Effector memory CD8-positive, alpha-beta T cell (primary cell): ENCODE measurements at regions not wholly inside any gene's neighbourhood (a gene's known extent, or its start where the extent isn't known, plus 50 kb on each side); places are given as distances from the start of the nearest gene placed in this dataset.

Source experiments
- ATAC-seq: fragments of 150-1000 bp; cut with Tn5 transposase; replicated peaks from 2 replicates; pipeline ENCODE4 v1.10.0; 2021; ENCODE audit warnings: mild to moderate bottlenecking, moderate library complexity
- DNase-seq, 3 experiments: peaks; one replicate each; pipeline ENCODE4 v3.0.0; 2021
- H3K27ac Mint-ChIP-seq, 2 donors: one replicate each; pipeline ENCODE4 v1.8.0; 2022; ENCODE audit warnings: mild to moderate bottlenecking in 2 of 2, mixed read lengths in 2 of 2, moderate library complexity in 2 of 2
- H3K27me3 Mint-ChIP-seq, 2 donors: one replicate each; pipeline ENCODE4 v1.8.0; 2022; ENCODE audit warnings: mixed read lengths in 2 of 2
- H3K36me3 Mint-ChIP-seq: one replicate; pipeline ENCODE4 v1.8.0; 2022; ENCODE audit warnings: mild to moderate bottlenecking, moderate library complexity, mixed read lengths; ENCODE audit not compliant: insufficient read depth
- H3K4me1 Mint-ChIP-seq, 2 donors: one replicate each; pipeline ENCODE4 v1.8.0; 2022; ENCODE audit warnings: low read depth in 2 of 2, mixed read lengths in 2 of 2
- H3K4me3 Mint-ChIP-seq, 2 donors: one replicate each; pipeline ENCODE4 v1.8.0; 2022; ENCODE audit warnings: mild to moderate bottlenecking in 2 of 2, mixed read lengths in 2 of 2, moderate library complexity in 2 of 2
- H3K9me3 Mint-ChIP-seq, 2 donors: one replicate each; pipeline ENCODE4 v1.8.0; 2022; ENCODE audit warnings: mixed read lengths in 2 of 2

DNA sequence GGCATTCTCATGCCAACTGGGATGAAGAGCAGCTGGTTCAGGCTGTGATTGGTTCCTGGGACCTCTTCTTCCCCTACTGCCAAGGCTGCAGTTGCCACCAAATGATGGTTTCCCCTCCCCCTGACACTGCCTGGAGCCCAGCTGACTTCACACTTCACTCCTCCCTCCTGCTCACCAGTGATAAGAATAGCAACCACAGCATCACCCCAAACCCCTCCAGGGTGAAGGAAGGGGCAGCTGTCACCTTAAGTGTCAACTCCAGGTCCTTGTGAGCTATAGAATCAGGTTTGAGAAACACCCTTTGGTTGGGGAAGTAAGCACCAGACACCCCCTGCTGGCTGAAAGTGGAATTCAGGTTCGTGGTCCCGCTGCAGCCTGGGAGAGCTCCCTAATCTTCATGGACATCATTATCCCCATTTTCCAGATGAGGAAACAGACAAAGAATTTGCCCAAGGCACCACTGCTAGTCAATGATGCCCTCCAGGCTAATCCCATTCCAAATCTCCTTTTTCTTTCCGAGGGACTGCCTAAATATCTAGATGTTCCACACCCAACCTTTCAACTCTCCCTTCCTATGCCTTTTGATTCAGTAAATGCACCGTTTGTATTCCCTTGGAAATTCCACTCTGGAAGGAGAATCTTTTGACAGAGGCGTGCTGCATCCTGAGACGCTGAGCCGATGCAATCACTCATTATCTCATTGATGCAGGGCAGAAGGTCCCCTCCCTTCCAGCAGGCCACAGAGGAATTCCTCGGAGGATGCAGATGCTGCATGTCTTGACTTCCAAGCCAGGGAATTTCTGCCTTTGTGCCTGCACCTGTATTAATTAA lies 50.6 kb upstream of the UQCRFS1 start:
- peak overlapping the region; percentile 20 to 69 for H3K27ac Mint-ChIP-seq
- H3K4me1 Mint-ChIP-seq: peaks cover 12 to 16% of the 10 kb centered on the region in 2 donors
- ATAC-seq (peak; percentile 98), DNase-seq (peak; percentile 60 to 73 (median 62))
- peaks cover 6% of the 10 kb centered on the region for H3K36me3 Mint-ChIP-seq
- H3K27me3 Mint-ChIP-seq: peaks cover 11 to 41% of the 10 kb centered on the region in 2 donors
- peak overlapping the region; percentile 43 to 59 for H3K4me3 Mint-ChIP-seq
- no peaks in the 10 kb centered on the region for H3K9me3 Mint-ChIP-seq

- peaks cover 20 to 55% of the 10 kb centered on the region in 2 donors for H3K27me3 Mint-ChIP-seq
- no peaks in the 10 kb centered on the region for H3K9me3 Mint-ChIP-seq
- peaks cover 12 to 14% of the 10 kb centered on the region in 2 donors for H3K4me1 Mint-ChIP-seq
- H3K4me3 Mint-ChIP-seq: no peak overlapping the region
- no peak overlapping the region for H3K27ac Mint-ChIP-seq
- H3K36me3 Mint-ChIP-seq: peaks cover 6% of the 10 kb centered on the region
- no peak for DNase-seq
- ATAC-seq: no peak
These were observed 51.9 kb upstream of the UQCRFS1 start for GRCh38 chr19:29264897-29265296.

DNA sequence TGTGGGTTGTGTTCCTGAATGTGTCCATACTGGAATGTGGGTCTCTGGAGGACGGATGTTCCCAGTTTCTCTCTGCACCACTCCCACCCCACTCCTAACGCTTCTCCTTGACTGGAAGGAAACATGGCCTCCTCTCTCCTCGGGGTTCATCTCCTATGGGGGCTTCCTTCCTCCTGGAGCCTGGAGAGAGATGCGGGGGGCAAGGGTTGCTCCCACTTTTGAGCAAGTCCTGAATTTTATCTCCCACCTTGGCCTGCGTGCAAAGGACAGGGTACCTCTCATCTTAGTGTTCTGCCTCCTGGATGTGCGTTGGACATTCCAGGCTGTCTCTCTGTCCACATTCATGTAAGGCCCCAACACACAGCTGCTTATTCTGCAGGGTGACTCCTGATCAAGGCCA lies 52.5 kb upstream of the UQCRFS1 start:
- DNase-seq (no peak), ATAC-seq (no peak)
- no peak overlapping the region for H3K4me3 Mint-ChIP-seq

DNA sequence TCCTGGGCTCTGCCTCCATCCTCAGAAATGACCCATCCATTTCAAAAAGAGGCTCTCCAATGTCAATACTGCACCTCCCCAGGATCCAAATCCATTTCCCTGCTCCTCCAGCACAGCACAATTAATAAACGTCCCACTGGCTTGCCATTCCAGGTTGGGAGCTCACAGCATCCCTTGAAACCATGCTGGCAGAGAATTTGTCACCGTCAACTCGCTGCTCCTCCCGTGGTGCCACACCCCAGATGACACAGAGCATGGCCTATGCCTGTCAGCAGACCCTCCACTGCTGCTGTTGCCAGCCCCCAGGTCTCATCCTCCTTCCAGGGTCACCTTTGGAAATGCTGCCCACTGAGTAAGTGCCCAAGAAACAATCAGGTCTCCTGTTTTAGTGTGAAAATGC lies 53.0 kb upstream of the UQCRFS1 start:
- ATAC-seq: no peak
- H3K27ac Mint-ChIP-seq: no peak overlapping the region
- H3K4me1 Mint-ChIP-seq: peaks cover 12 to 14% of the 10 kb centered on the region in 2 donors
- no peak overlapping the region for H3K4me3 Mint-ChIP-seq
- H3K27me3 Mint-ChIP-seq: peaks cover 20 to 56% of the 10 kb centered on the region in 2 donors
- peaks cover 3% of the 10 kb centered on the region for H3K36me3 Mint-ChIP-seq
- no peak for DNase-seq
- H3K9me3 Mint-ChIP-seq: no peaks in the 10 kb centered on the region

More for the DNA sequence above, 52.5 kb upstream of the UQCRFS1 start:
- Mint-ChIP-seq H3K4me1 (peaks cover 12 to 14% of the 10 kb centered on the region in 2 donors), H3K9me3 (no peaks in the 10 kb centered on the region), H3K27me3 (peaks cover 20 to 56% of the 10 kb centered on the region in 2 donors), H3K36me3 (peaks cover 4% of the 10 kb centered on the region), H3K27ac (no peak overlapping the region)

DNA sequence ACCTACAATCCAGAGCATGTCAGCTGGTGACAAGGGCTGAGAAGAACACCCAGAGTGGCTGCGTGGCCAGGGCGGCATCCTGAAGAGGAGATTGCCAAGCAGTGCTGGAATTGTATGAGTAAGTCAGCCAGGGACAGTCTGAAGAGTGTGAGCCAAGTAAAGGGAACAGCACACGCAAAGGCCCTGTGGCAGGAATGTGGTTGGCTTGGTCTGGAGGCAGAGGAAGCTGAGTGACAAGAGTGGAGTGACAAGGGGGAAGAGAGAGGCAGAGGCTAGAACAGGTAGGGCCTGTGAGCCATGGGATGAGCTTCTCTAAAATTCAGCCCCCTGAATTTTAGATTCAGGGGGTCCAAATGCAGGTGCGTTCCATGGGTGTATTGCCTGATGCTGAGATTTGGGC lies 53.7 kb upstream of the UQCRFS1 start:
- H3K4me1 Mint-ChIP-seq: peaks cover 12 to 14% of the 10 kb centered on the region in 2 donors
- H3K36me3 Mint-ChIP-seq: peaks cover 3% of the 10 kb centered on the region
- H3K9me3 Mint-ChIP-seq: no peaks in the 10 kb centered on the region
- DNase-seq (no peak), ATAC-seq (no peak)
- peaks cover 20 to 56% of the 10 kb centered on the region in 2 donors for H3K27me3 Mint-ChIP-seq
- H3K27ac Mint-ChIP-seq: no peak overlapping the region
- no peak overlapping the region for H3K4me3 Mint-ChIP-seq

- Mint-ChIP-seq H3K4me1 (peaks cover 12 to 13% of the 10 kb centered on the region in 2 donors), H3K9me3 (no peaks in the 10 kb centered on the region), H3K4me3 (no peak overlapping the region), H3K27me3 (peaks cover 20 to 56% of the 10 kb centered on the region in 2 donors), H3K27ac (no peak overlapping the region), H3K36me3 (peaks cover 3% of the 10 kb centered on the region)
- DNase-seq (no peak), ATAC-seq (no peak)
These were observed 54.8 kb upstream of the UQCRFS1 start for GRCh38 chr19:29267701-29268100.

DNA sequence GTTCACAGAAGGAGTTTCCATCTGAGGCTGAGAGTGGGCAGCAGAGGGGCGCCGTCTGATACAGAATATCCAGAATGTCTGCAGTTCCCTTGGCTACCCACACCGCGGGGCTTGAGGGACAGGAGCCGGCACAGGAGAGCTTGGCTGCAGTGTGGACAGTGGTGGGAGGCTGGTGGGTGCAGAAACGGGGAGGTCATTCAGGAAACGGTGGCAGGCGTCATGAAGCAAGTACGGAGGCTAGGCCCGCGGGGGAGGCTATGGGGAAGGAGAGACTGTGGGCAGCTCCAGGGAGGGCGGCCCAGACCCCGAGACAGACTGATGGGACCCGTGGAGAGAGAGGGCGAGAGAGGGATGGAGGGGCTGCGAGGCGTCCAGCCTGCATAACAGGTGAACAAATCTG lies 55.2 kb upstream of the UQCRFS1 start:
- Mint-ChIP-seq H3K27ac (no peak overlapping the region), H3K27me3 (peaks cover 20 to 56% of the 10 kb centered on the region in 2 donors), H3K4me1 (peaks cover 9 to 10% of the 10 kb centered on the region in 2 donors), H3K9me3 (no peaks in the 10 kb centered on the region), H3K36me3 (peaks cover 3% of the 10 kb centered on the region), H3K4me3 (no peak overlapping the region)
- DNase-seq (no peak), ATAC-seq (no peak)

GRCh38 chr19:29268721-29269393 lies 55.9 kb upstream of the UQCRFS1 start:
- Mint-ChIP-seq H3K4me3 (no peak overlapping the region), H3K36me3 (peaks cover 3% of the 10 kb centered on the region), H3K27me3 (peaks cover 20 to 56% of the 10 kb centered on the region in 2 donors), H3K4me1 (peaks cover under 1 to 3% of the 10 kb centered on the region in 2 donors), H3K27ac (no peak overlapping the region), H3K9me3 (no peaks in the 10 kb centered on the region)
- ATAC-seq: no peak
- DNase-seq: no peak

- H3K27ac Mint-ChIP-seq: no peak overlapping the region
- H3K4me3 Mint-ChIP-seq: no peak overlapping the region
- DNase-seq (no peak), ATAC-seq (no peak)
- H3K4me1 Mint-ChIP-seq: peaks cover 0 to 2% of the 10 kb centered on the region in 2 donors
- H3K9me3 Mint-ChIP-seq: no peaks in the 10 kb centered on the region
- peaks cover 3% of the 10 kb centered on the region for H3K36me3 Mint-ChIP-seq
- H3K27me3 Mint-ChIP-seq: peaks cover 20 to 54% of the 10 kb centered on the region in 2 donors
These were observed 56.7 kb upstream of the UQCRFS1 start for GRCh38 chr19:29269641-29270040.

- no peak overlapping the region for H3K4me3 Mint-ChIP-seq
- no peak overlapping the region for H3K27ac Mint-ChIP-seq
- no peak for ATAC-seq
- peaks cover 0 to 2% of the 10 kb centered on the region in 2 donors for H3K4me1 Mint-ChIP-seq
- no peaks in the 10 kb centered on the region for H3K9me3 Mint-ChIP-seq
- H3K27me3 Mint-ChIP-seq: peaks cover 20 to 37% of the 10 kb centered on the region in 2 donors
- DNase-seq: no peak
- peaks cover 3% of the 10 kb centered on the region for H3K36me3 Mint-ChIP-seq
These were observed 58.4 kb upstream of the UQCRFS1 start for GRCh38 chr19:29271341-29271740.

DNA sequence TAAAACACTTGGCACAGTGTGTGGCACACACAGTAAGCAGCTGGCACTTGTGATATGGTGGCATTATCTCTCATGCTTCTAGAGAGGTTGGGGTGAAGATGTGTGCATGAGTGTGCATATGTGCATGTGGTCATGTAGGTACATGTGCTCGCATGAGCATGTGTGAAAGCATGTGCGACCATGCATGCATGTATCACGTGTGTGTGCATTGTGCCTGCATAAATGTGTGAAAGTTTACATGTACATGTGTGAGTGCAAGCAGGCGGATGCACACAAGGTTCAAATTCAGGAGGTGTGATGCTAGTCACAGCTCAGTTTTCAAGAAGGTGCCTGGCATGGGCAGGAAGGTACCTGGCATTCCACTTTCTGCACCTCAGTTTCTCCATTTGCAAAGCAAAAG lies 59.0 kb upstream of the UQCRFS1 start:
- Mint-ChIP-seq H3K9me3 (no peaks in the 10 kb centered on the region), H3K4me1 (peaks cover 4 to 7% of the 10 kb centered on the region in 2 donors), H3K27me3 (peaks cover 20 to 31% of the 10 kb centered on the region in 2 donors), H3K36me3 (peaks cover 4% of the 10 kb centered on the region), H3K27ac (no peak overlapping the region), H3K4me3 (no peak overlapping the region)
- DNase-seq (no peak), ATAC-seq (no peak)

GRCh38 chr19:29273000-29273640 lies 60.2 kb upstream of the UQCRFS1 start:
- peaks cover 6% of the 10 kb centered on the region for H3K36me3 Mint-ChIP-seq

DNA sequence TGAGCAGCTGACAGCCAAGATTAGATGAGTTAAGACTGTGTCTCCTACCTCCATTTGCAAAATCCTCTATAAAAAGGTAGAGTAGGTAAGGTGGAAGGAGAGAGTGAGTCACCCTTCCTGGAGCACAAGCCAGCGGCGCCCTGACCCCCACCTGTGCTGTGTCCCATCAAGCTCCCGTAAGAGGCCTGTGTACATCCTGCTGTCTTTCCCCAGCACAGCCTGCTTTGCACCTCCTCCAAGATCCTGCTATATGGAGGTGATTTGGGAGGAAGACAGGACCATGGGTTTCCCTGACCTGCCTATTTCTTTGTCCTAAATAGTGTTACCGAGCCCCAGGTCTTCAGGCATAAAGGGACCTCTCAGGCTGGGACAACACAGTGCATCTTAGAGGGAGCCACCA lies 62.3 kb upstream of the UQCRFS1 start:
- H3K27ac Mint-ChIP-seq: no peak overlapping the region
- ATAC-seq (no peak), DNase-seq (no peak)
- H3K36me3 Mint-ChIP-seq: peaks cover 6% of the 10 kb centered on the region
- H3K27me3 Mint-ChIP-seq: peaks cover 0 to under 1% of the 10 kb centered on the region in 2 donors
- no peak overlapping the region for H3K4me3 Mint-ChIP-seq
- peaks cover 13% of the 10 kb centered on the region in 2 donors for H3K4me1 Mint-ChIP-seq
- no peaks in the 10 kb centered on the region for H3K9me3 Mint-ChIP-seq

More at GRCh38 chr19:29273000-29273640, 60.2 kb upstream of the UQCRFS1 start:
- Mint-ChIP-seq H3K27me3 (peaks cover 14 to 19% of the 10 kb centered on the region in 2 donors), H3K27ac (no peak overlapping the region), H3K4me3 (no peak overlapping the region), H3K9me3 (no peaks in the 10 kb centered on the region), H3K4me1 (peaks cover 13 to 14% of the 10 kb centered on the region in 2 donors)
- DNase-seq: no peak
- ATAC-seq: no peak
